Dedifferentiated amniotic fluid mesenchymal stem cell (primary cell): ENCODE measurements at regions not wholly inside any gene's neighbourhood (a gene's known extent, or its start where the extent isn't known, plus 50 kb on each side); places are given as distances from the start of the nearest gene placed in this dataset.

Source experiments
- DNase-seq: peaks from one replicate; pipeline ENCODE4 v3.0.0-alpha.2; 2016; ENCODE audit errors: extremely low spot score

DNA sequence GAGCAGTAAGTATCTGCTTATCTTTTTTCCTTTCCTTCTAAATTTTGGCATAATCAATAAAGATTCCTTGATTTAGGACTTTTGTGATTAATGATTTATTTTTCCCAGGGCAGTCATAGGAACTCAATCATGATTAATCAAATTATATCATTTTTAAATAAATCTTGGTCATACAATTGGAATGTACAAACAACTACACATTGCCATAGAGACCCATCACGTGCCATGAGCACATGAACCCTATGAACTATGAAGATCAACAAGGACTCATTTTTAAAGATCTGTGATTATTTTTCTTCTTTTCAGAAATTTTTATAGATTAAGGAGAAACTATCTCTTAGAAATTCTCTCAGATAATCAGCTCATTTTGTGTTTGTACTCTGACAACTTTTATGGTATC lies 622.4 kb downstream of the BCKDHB start:
- no peak for DNase-seq

DNA sequence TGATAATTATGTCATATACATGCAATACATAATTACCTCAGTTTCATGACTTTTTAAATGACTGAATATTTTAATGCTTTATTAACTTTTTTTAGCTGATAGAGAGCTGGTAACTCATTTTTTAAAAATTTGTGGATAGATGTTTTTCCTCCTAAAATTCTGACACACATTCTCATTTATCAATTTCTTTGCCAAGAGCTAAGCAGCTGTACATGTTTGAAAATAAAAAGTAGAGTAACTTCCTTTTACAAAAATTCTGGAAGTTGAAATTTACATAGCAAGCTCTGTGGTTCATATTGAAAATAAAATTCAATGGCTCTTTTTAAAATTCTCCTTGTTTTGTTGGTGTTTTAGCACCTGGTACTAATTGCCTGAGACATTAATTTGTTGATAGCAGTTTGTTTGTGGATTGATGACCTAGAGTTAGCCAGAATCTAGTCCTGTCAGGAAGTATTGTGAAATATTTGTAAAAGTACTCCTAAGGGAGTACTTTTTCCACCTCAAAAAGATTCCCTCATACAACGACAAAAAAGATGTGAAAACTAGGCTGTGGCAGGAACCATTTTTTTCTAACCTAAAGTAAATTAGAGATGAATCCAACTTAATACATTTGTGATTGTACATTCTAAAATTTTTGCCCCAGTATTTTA lies 621.8 kb downstream of the BCKDHB start:
- DNase-seq = no peak

DNA sequence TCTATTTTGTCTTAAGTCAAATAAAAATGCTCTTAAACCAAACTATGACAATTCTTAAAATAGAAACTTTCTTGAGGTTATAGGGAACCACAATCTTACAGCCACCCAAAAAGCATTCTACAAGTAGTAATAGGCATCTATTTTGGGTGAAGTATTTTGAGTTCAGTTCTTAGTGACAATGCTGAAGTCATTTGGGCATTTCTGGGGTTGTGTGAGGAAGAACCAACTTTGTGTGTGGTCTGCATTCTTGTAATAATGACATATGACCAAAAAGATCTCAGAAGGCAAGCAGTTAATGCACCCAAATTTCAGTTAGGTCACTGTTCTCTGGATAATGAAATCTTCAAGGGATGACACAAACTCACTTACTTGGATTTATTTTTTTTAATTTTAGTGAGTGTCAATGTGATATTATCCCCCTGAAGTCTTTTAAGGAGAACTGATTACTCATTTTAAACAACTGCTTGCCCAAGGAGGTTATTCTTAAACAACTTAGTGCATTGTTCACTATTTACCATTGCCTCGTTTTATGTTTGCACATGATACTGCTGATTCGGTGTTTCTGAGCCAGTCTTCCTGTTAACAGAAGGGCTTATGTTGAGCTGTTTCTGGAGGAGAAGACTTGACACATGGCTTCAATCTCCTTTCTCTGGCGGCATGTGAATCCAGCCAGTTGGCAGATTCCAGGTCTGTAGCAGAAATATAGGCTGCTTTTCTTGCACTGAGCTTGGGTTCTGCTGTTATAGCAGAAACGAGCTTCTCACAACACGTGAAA lies 618.9 kb downstream of the BCKDHB start:
- no peak for DNase-seq

DNA sequence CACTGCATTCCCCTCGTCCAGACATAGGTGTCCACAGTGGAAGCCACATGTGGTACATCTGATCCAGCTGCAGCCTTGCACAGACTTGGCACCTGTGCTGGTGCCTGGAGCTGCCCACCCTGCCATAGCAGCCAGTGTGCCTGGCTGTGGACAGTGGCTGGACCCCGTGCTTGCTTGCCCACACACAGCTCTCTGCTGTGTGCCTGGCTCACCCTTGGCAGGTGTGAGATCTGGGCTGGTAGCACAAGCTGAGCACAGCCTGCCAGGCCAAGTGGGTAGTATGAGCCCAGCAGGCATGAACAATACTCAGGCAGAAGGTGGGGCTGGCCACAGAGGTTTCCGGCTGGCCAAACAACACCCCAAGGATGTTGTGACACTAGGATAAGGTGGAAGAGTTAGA lies 614.4 kb downstream of the BCKDHB start:
- DNase-seq = no peak

DNA sequence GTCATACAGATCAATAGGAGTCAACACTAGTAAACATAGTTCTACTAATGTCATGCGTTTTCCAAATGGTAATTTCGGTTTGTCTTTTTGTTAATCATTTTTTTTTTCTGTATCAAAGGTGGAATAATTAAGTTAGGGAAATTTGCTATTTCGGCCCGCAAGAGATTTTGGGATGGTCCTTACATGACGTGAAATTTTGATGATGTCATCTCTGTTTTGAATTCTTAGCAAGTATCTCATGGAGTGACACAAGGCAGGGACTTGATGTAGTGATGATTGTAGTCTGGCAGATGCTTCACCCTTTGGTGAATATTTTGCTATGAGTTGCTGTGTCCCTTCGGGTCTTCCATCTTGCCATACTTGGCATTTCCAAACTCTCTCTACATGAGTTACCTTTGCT lies 608.0 kb downstream of the BCKDHB start:
- DNase-seq = no peak

DNA sequence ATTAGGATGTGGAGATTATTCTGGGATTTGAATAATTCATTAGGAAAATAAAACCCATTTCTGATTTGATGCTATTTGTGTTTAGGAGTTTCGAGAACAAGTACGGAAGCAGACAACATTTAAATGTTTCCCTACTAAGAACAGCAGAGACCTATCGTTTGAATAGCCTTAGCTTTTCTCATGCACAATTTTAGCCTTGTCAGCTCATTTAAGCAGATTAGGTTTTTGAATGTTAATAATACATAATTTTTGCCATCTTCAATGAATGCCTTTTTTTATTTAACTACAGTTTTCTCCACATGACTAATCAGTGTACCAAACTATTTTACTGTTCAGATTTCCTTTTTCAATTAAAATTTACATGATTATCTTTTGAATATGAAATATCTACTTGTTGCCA lies 592.0 kb downstream of the BCKDHB start:
- no peak for DNase-seq

DNA sequence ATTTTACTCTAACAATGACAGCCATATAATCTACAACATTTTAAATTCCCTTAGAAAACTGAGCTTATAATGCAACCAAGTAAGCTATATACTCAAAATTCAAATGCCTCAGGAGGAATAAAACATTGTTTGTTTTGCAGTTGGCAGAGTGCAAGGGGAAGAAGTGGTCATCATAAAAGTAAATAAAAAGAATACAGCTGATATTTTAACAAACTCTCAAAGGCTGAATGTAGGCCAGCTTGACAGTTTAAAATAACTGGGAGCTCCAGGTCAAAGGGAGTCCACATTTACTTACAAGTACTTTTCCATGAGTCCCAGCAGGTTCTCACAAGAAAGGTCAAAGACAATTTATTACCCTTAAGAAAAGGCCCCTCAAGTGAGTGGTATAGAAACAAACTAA lies 589.8 kb downstream of the BCKDHB start:
- no peak for DNase-seq

DNA sequence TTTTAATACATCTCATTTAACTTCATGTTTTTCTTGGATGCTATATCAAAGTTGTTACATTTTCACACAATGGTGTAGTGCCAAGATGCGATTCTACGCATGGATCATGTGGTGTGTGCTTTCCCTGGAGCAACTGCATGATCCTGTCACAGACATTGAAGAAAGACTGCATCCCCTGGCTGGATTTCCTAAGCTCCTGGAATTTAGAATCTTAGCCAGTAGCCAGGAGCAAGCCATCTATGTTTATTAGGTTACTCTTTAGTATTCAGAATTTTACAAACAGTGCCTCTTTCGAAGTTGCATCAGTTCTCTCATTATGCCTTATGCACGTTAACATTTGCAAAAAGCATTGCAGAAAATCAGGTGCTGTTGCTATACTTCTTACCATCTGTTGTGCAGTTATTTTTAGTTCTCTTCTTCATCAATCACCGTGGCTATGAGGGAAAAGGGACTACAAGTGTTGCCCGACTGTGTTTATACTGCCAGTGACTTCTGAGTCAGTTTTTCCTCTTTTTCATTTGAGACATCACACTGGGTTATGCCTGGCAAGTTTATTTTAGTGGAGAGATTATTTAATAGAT lies 584.2 kb downstream of the BCKDHB start:
- DNase-seq = peak; percentile 49

DNA sequence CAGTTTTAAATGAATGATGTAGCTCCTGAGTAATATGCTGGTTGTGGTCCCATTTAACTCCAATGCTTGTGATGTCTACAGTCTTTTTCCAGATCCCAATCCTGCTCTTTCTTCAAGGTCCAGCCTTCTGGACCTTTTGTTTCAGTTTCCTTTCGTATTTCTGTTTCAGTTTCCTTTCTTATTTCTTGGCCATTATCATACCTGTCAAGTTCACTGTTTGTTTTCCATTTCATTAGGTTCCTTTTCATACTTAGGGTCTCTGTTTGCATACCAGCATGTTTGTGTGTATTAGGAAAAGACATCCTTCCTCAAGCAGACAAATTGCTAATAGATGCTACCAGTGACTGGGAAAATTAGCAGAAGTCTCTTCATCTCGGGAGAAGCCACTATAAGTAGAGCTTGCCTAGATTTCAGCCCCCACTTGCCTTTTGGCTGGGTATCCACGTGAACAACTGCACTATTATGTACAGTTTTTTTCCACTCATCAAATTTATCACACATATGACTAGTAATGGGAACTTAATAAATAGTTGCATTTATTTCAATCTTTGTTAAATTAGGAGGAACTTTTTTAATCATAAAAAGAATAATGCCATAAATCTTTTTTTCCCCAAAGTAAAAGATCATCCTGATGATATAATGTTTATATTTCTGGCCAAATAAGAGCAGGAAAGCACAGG lies 583.4 kb downstream of the BCKDHB start:
- DNase-seq = no peak

DNA sequence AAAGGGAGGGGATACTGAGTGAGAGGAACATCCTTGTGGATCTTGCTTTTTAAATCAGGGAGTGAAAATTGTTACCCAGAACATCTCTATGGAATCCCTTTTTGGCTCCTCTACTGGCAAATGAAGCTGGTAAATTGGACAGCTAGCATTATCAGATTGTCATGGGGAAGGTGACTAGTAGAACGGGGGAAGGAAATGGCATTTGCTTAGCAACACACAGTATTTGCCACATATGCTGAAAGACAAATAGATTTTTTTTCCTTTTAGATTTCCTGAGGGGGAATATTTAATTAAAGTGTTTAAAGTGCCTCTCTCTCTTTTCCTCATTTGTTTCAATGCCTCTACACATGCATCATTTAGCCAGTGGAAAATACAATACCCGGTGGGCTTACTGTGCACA lies 573.5 kb downstream of the BCKDHB start:
- DNase-seq = no peak

DNA sequence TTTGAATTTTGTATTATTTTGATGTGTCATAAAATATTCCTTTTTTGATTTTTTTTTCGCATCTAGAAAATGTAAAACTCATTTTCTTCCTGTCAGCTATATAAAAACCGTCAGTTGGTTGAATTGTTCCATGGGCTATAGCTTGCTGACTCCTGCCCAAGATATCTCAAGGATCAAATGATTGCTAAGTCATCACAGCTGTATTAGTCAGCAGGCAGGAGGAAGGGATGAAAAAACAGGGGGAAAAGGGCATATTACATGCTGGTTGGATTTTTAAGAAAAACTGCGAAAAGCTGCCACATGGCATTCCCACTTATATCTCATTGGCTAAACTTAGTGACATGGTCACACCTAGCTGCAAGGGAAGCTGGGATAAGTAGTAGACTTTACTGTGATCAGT lies 569.9 kb downstream of the BCKDHB start:
- DNase-seq = no peak

DNA sequence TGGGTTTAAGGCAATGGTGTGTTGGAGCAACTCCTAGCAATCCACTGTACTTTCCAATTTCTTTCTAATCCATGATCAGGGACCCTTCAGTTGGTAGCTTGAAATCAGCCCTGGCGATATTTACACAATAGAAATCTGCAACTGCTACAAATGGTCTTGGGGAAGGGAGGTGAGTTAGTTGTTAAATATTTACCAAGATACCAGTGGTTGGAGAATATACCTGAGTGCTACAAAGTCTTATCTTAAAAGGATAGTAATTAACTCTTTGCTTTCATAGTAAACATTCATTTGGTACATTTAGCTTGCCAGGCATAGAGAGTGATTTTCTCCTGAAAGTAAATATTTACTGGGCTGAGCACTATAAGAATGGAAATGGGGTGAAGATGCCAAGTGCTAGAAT lies 568.2 kb downstream of the BCKDHB start:
- no peak for DNase-seq

DNA sequence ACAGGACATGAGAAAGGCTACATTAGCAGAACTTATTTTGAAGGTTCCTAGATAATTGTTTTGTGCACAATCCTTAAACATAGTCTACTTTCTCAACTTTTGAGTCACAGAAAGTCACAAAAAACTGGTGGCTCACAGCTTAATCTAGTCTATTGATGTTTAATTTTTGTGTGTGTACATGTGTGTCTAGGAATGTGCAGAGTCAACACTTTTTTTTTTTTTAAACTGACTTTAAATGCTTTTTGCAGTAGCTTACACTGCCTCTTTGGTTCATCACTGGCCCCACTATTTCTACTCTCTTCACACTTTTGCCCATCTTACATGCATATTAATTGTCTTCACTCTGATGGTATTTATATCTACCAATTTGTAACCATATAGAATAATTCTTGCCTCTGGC lies 566.9 kb downstream of the BCKDHB start:
- DNase-seq = no peak

DNA sequence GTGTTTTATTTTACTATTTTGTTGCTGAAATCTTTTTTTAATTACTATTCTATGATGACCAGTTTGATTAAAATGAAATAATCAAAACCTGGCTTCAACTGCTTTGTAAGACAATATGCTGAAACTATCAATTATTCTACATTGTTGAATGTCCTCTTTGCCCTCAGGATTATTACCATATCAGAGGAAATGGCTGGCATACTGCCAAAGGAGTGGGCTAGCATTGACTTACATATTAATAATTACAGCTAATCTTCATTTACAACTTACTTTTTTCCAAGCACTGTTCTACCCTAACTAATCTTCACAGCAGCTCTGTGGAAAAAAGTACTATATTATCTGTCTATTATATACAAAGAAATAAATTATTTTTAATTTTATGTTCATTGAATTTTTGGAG lies 560.5 kb downstream of the BCKDHB start:
- DNase-seq = no peak

DNA sequence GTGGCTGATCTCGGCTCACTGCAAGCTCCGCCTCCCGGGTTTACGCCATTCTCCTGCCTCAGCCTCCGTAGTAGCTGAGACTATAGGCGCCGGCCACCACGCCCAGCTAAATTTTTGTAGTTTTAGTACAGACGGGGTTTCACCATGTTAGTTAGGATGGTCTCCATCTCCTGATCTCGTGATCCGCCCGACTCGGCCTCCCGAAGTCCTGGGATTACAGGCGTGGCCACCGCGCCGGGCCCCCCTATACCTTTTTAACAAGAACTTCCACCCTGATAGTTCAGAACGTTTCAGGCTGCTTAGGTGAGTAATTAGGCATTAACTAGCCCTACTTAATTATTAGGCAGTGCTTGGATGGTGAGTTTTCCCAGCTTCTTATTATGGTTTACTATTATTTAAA lies 552.5 kb downstream of the BCKDHB start:
- no peak for DNase-seq

DNA sequence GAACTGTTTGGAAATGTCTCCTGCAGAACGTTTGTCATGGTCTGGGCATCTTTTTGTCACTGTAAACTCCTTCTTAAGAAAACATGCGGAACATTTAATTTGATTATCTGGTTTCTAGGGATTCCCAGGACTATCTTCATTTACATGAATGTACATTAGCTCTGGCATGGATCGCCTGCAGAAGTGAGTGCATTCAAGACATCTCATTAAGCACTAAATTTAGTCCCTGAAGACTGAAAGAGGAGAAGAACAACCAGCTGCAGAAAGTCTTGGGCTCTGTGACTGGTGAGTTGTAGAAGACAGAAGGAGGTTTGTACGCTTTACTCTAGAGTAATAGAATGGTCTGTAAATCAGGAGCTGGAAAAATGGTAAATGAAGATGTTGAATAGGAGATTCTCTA lies 540.7 kb downstream of the BCKDHB start:
- no peak for DNase-seq

DNA sequence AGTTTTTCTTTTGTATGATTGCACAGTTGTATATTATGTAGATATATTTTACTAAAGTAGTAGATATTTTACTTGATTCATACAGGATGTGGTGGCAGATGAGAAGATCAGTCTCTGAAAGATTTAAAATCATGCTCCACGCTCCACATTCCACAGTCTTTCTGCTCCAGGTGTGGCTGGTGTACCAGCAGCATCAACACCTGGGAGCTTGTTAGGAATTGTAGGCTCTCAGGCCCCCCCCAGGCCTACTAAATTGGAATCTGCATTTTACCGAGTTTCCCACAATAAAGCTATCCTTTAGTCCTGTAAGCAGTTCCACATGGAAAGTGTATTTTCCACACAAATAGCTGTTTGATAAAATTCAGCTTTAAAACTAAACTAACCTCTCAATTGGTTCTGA lies 537.4 kb downstream of the BCKDHB start:
- DNase-seq = no peak

DNA sequence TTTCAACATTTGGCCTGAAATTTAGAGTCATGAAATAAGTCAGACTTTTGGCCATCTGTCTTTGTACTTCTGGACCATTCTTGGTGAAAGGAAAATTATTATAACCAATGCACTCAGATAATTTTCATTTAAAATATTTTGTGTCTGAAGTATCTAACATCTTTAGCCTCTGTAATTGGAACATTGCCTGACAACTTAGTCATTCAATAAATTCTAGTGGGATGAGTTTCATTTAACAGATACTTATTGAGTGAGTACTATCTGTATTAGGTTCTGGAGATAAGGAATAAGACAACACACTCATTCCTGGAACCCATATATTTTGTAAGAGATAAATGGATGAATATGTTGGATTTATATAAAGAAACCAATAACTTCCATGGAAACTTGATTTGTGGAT lies 536.0 kb downstream of the BCKDHB start:
- no peak for DNase-seq

DNA sequence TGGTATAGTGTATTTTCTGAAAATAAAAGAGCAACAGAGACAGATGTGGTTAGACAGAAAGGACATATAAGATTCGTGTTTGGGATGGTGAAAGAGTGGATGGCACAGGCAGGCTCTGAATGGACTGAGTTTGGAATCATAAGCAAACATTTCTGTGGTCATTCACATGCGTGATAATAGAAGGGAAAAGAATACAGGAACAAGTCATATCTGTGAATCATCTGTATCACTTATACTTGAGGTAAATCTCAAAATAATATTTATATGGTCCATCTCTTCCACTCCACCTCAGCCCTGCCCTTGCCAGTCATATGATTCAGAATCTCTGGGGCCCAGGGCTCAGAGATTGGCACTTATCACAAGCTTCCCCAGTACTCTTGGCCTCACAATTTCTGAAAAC lies 535.1 kb downstream of the BCKDHB start:
- DNase-seq = no peak

DNA sequence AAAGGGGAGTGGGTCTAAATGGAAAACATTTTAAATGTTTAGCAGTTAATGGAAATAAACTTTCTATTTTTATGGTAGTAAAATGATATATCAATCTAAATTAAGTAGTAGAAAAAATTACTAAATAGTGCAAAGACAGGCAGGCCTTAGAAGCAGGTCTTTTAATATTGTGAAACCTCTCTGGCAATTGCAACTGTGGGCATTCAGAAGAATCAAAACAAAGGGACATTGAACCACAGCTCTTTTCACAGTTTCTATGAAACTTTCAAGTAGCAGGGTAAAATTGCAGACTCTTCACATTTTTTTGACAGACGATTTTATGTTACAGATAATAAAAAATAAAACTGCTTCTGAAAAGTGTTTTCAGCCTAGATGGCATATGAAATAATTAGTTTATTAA lies 533.7 kb downstream of the BCKDHB start:
- DNase-seq = no peak

DNA sequence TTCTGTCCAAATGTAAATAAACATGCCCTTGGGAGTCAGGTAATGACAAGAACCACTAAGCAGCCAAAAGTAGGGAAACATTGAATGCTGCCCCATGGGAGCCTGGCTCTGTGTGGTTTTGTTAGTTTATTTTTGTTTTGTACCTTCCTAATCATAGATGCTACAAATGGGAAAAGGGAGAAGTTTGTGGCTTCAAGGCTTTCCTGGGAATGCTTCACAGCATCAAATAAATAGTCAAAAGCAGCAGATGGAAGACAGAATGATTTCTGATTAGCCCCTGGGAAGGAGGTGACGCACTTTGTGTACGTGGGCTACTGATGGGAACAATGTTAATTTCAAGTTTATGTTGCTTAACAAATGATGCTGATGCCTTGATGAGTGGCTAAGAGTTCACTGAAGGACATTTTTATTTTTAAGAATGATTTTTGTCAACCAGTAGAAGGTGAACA lies 532.7 kb downstream of the BCKDHB start:
- DNase-seq = no peak

DNA sequence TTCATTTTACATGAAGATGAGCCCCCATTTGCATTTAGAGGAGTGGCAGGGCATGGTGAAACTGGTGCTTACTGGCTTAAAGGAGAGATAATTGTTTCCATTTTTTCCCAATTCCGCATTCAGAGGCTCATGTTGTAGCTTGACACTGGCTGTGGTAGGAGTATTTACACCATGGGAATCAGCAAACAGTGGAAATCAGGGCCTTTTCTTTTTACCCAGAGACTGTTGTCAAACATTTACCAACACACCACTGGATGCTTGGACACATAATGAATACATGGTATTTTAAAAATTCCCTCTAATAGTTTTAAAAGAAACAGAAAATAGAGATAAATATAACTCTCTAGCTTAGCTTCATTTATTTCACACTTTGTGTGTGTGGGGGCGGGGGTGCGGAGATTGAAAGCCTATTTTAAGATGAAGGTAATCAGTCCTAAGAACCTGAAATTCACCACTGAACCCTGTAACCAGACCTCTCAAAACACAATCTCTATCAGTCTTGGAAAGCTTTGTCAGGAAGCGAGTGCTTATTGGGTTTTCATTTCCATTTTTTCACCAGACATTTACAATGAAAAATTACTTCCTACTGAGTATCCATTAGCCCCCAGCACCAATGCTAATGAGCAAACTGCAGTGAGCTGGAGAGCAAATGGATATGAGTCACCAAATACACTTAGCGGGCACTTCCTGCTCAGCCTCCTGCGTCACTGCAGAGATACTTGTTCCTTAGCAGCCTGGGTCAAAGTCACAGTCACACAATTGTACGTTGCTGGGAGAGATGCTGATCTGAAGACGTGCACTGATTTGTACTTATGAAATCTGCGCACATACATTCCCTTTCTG lies 532.0 kb downstream of the BCKDHB start:
- DNase-seq = peak; percentile 75
